Panc1 (cell line): ENCODE measurements at regions not wholly inside any gene's neighbourhood (a gene's known extent, or its start where the extent isn't known, plus 50 kb on each side); places are given as distances from the start of the nearest gene placed in this dataset.

Source experiments
- ATAC-seq: fragments of 200-7000 bp; cut with Tn5 transposase; 2 replicates; pipeline ENCODE4 v1.9.1; 2020; ENCODE audit warnings: mild to moderate bottlenecking, moderate library complexity
- BruUV-seq: library from RNA; stranded (reverse); fragments of 400-500 nt; replicated peaks from 2 replicates; lab custom pipeline; 2021; lab: Mats Ljungman, UMichigan
- CTCF ChIA-PET: fragments of 300-600 bp; sonication (Branson Sonifier 250); formaldehyde crosslinking; loops from one replicate; lab custom pipeline; 2022; ENCODE audit warnings: antibody characterized with exemption; lab: Charles Lee
- POLR2A ChIA-PET: fragments of 300-600 bp; sonication (Branson Sonifier 250); formaldehyde crosslinking; loops from one replicate; lab custom pipeline; 2022; ENCODE audit warnings: antibody characterized with exemption; lab: Charles Lee
- DNase-seq: peaks from one replicate; pipeline ENCODE4 v3.0.0-alpha.2; 2010; ENCODE audit warnings: low read depth, low spot score
- H3K27ac ChIP-seq: 2 replicates; pipeline ENCODE4 v1.5.1; 2011; ENCODE audit warnings: mild to moderate bottlenecking, low read length, inconsistent platforms
- H3K27me3 ChIP-seq: fragments of 200-500 bp; sonication (Bioruptor generic); 2 replicates; pipeline ENCODE4 v1.6.0; 2014; ENCODE audit warnings: low read length, inconsistent platforms; ENCODE audit not compliant: control insufficient read depth, insufficient read depth
- H3K36me3 ChIP-seq: fragments of 200-500 bp; sonication (Bioruptor generic); 2 replicates; pipeline ENCODE4 v1.5.1; 2014; ENCODE audit warnings: inconsistent platforms, mild to moderate bottlenecking, low read length, moderate library complexity; ENCODE audit not compliant: control insufficient read depth, insufficient read depth
- H3K4me1 ChIP-seq: 2 replicates; pipeline ENCODE4 v1.5.1; 2011; ENCODE audit warnings: inconsistent platforms, mild to moderate bottlenecking, low read length, moderate library complexity; ENCODE audit not compliant: control insufficient read depth, insufficient read depth
- H3K4me3 ChIP-seq, 2 experiments: 2 replicates each; pipeline ENCODE4 v1.5.1; 2011 to 2012; ENCODE audit warnings: low read depth in 2 of 2, low read length in 2 of 2, mild to moderate bottlenecking in 2 of 2, inconsistent platforms in 1 of 2, moderate library complexity in 1 of 2
- H3K9me3 ChIP-seq: fragments of 200-500 bp; sonication (Bioruptor generic); 2 replicates; pipeline ENCODE4 v1.5.1; 2014; ENCODE audit warnings: low read depth, mild to moderate bottlenecking, inconsistent platforms, low read length, moderate library complexity; ENCODE audit not compliant: control insufficient read depth, insufficient read depth
- CTCF ChIP-seq: fragments of 450-650 bp; IDR thresholded peaks from 2 replicates; pipeline ENCODE4 v1.5.1; 2017; ENCODE audit warnings: mild to moderate bottlenecking
- POLR2AphosphoS5 ChIP-seq: IDR thresholded peaks from 2 replicates; pipeline ENCODE4 v1.6.1; 2012; ENCODE audit warnings: mild to moderate bottlenecking, low read depth, low read length, moderate library complexity
- REST ChIP-seq, 2 experiments: IDR thresholded peaks; 2 replicates each; pipeline ENCODE4 v1.6.1; 2011 to 2012; ENCODE audit warnings: low read depth in 2 of 2, control low read depth in 1 of 2, low read length in 1 of 2, mild to moderate bottlenecking in 1 of 2, moderate library complexity in 1 of 2; ENCODE audit not compliant: insufficient read depth in 1 of 2
- SIN3A ChIP-seq: IDR thresholded peaks from 2 replicates; pipeline ENCODE4 v1.6.1; 2012; ENCODE audit warnings: low read depth, mild to moderate bottlenecking, low read length, moderate library complexity, borderline replicate concordance; ENCODE audit not compliant: insufficient read depth
- TCF7L2 ChIP-seq: IDR thresholded peaks from 2 replicates; pipeline ENCODE4 v1.6.1; 2011; ENCODE audit warnings: mild to moderate bottlenecking, low read depth, low read length, inconsistent platforms
- in situ Hi-C: cut with HindIII; loops from 2 replicates; pipeline ENCODE4 v1.10.0; 2016; ENCODE audit warnings: low sequenced_read_pairs, low pct_unique_long_range_greater_than_20kb
- intact Hi-C: fragments of 100-400 bp; cut with micrococcal nuclease; formaldehyde crosslinking; loops from one replicate; pipeline ENCODE4 v1.10.0; 2022; ENCODE audit not compliant: unreplicated experiment

GRCh38 chr10:124329941-124330340 is 88.8 kb downstream of the OAT start:
- Histone ChIP-seq H3K4me1 (no peaks in the 10 kb centered on the region), H3K9me3 (peaks cover 7% of the 10 kb centered on the region; the same call in 1 of the 2 replicates), H3K36me3 (no peaks in the 10 kb centered on the region), H3K4me3 (no peak overlapping the region), H3K27me3 (peaks cover 9% of the 10 kb centered on the region), H3K27ac (no peak overlapping the region)
- intact Hi-C loops (no loop called here), in situ Hi-C loops (no loop called here)
- no peak for DNase-seq
- BruUV-seq: no TSS peak
- ChIA-PET POLR2A (no interaction called here), CTCF (interaction anchor here (0.5 kb wide), 1 partner anchor 68 kb away, joined by 6 read pairs; no protein-coding TSS in a partner anchor)
- TF ChIP-seq REST (IDR thresholded peaks at IDR 0.05; ENCODE audit: insufficient read depth in 1 of 2, low read depth in 2 of 2, low read length in 1 of 2): no peak
- no peak for TF ChIP-seq SIN3A
- no peak for TF ChIP-seq TCF7L2
- ATAC-seq: no peak

- CTCF ChIA-PET: no interaction called here
- H3K4me3 ChIP-seq: no peak overlapping the region
- intact Hi-C loops: no loop called here
Measured at GRCh38 chr10:124329362-124329761, 89.4 kb downstream of the OAT start.

More at GRCh38 chr10:124329362-124329761, 89.4 kb downstream of the OAT start:
- H3K4me1 ChIP-seq: no peaks in the 10 kb centered on the region
- POLR2A ChIA-PET: no interaction called here
- no peak overlapping the region for H3K27ac ChIP-seq
- in situ Hi-C loops: no loop called here
- TF ChIP-seq REST (IDR thresholded peaks at IDR 0.05; ENCODE audit: insufficient read depth in 1 of 2, low read depth in 2 of 2, low read length in 1 of 2): no peak
- no peak for TF ChIP-seq SIN3A
- TF ChIP-seq TCF7L2: no peak
- no peak for TF ChIP-seq POLR2AphosphoS5
- no peak for TF ChIP-seq CTCF
- H3K9me3 ChIP-seq: peaks cover 7% of the 10 kb centered on the region; the same call in 1 of the 2 replicates
- no peaks in the 10 kb centered on the region for H3K36me3 ChIP-seq
- DNase-seq: no peak
- no peak for ATAC-seq
- BruUV-seq: no TSS peak
- peaks cover 9% of the 10 kb centered on the region for H3K27me3 ChIP-seq
